Head of caudate nucleus (tissue), 42 donors: ENCODE measurements at regions not wholly inside any gene's neighbourhood (a gene's known extent, or its start where the extent isn't known, plus 50 kb on each side); places are given as distances from the start of the nearest gene placed in this dataset.
"Not testable (repeated sequence)": the region's sequence is repeated elsewhere in the genome, so short reads cannot be mapped to it uniquely, and the experiment has no call there.

Source experiments
- DNase-seq, 42 donors: peaks; one replicate each; pipeline versions ENCODE4 v3.0.0 to v3.0.0-alpha.2; 2020 to 2021; ENCODE audit warnings: mixed read lengths in 7 of 42
- intact Hi-C: fragments of 100-400 bp; cut with DNase I; formaldehyde crosslinking; loops from one replicate; pipeline ENCODE4 v1.15.0; 2022

- intact Hi-C loops, result no loop called here
These were observed 124.6 kb upstream of the ATF7IP start for GRCh38 chr12:14240873-14241220.

GRCh38 chr12:14242825-14243224 lies 122.7 kb upstream of the ATF7IP start:
- intact Hi-C loops, DNase-seq: not testable (repeated sequence)

More at GRCh38 chr12:14240873-14241220, 124.6 kb upstream of the ATF7IP start:
- DNase-seq, result no peak

GRCh38 chr12:14243941-14244340 lies 121.5 kb upstream of the ATF7IP start:
- intact Hi-C loops, result no loop called here

GRCh38 chr12:14244876-14245669 lies 120.4 kb upstream of the ATF7IP start:
- intact Hi-C loops, result no loop called here
- peak in 1 of 42 donors; percentile 9 for DNase-seq

More at GRCh38 chr12:14243941-14244340, 121.5 kb upstream of the ATF7IP start:
- DNase-seq, result no peak

- peak in 1 of 42 donors; percentile 10 for DNase-seq
- intact Hi-C loops, result no loop called here
These were observed 118.3 kb upstream of the ATF7IP start for GRCh38 chr12:14247166-14247565.

- intact Hi-C loops, result no loop called here
- DNase-seq, result peak in 13 of 42 donors; percentile 28 to 74 (median 39)
These were observed 116.1 kb upstream of the ATF7IP start for GRCh38 chr12:14249368-14249767.

GRCh38 chr12:14252697-14253096 lies 112.8 kb upstream of the ATF7IP start:
- intact Hi-C loops, result loop anchor here (10.0 kb wide), 2 partner anchors 162 to 522 kb away; a partner anchor contains a TSS
- no peak for DNase-seq

GRCh38 chr12:14253496-14253895 lies 112.0 kb upstream of the ATF7IP start:
- no peak for DNase-seq
- intact Hi-C loops, result loop anchor here (10.0 kb wide), 2 partner anchors 161 to 521 kb away; a partner anchor contains a TSS

- no peak for DNase-seq
- intact Hi-C loops, result loop anchor here (10.0 kb wide), 2 partner anchors 160 to 520 kb away; a partner anchor contains a TSS
These were observed 110.7 kb upstream of the ATF7IP start for GRCh38 chr12:14254781-14255180.

- intact Hi-C loops, result loop anchor here (10.0 kb wide), 2 partner anchors 159 to 519 kb away; a partner anchor contains a TSS
These were observed 109.4 kb upstream of the ATF7IP start for GRCh38 chr12:14256121-14256520.

GRCh38 chr12:14256555-14257169 lies 108.8 kb upstream of the ATF7IP start:
- intact Hi-C loops, result loop anchor here (10.0 kb wide), 2 partner anchors 158 to 518 kb away; a partner anchor contains a TSS
- peak; percentile 41 to 91 (median 77) for DNase-seq

More at GRCh38 chr12:14256121-14256520, 109.4 kb upstream of the ATF7IP start:
- no peak for DNase-seq

GRCh38 chr12:14257303-14257733 lies 108.2 kb upstream of the ATF7IP start:
- intact Hi-C loops, result loop anchor here (10.0 kb wide), 2 partner anchors 157 to 517 kb away; a partner anchor contains a TSS
- peak in 5 of 42 donors; percentile 91 to 95 (median 93) for DNase-seq

GRCh38 chr12:14257734-14258574 lies 107.5 kb upstream of the ATF7IP start:
- intact Hi-C loops, result loop anchor here (10.0 kb wide), 2 partner anchors 157 to 517 kb away; a partner anchor contains a TSS

GRCh38 chr12:14258575-14258940 lies 106.9 kb upstream of the ATF7IP start:
- DNase-seq, result peak in 7 of 42 donors; percentile 11 to 50 (median 40)
- intact Hi-C loops, result loop anchor here (10.0 kb wide), 2 partner anchors 156 to 516 kb away; a partner anchor contains a TSS

More at GRCh38 chr12:14257734-14258574, 107.5 kb upstream of the ATF7IP start:
- peak in 37 of 42 donors; percentile 77 to 98 (median 92) for DNase-seq

- intact Hi-C loops, result loop anchor here (2.0 to 10.0 kb wide), 3 partner anchors 105 to 515 kb away; partner anchors contain the start of gene ATF7IP
- DNase-seq, result no peak
These were observed 105.9 kb upstream of the ATF7IP start for GRCh38 chr12:14259481-14260010.

GRCh38 chr12:14260011-14260993 lies 105.2 kb upstream of the ATF7IP start:
- intact Hi-C loops, result loop anchor here (2.0 kb wide), 1 partner anchor 104 kb away; the partner anchor contains the start of gene ATF7IP
- DNase-seq, result peak; percentile 73 to 97 (median 90)

- DNase-seq, result no peak
- intact Hi-C loops, result loop anchor here (2.0 kb wide), 1 partner anchor 104 kb away; the partner anchor contains the start of gene ATF7IP
These were observed 104.4 kb upstream of the ATF7IP start for GRCh38 chr12:14261096-14261495.
